ENCODE measurements at regions not wholly inside any gene's neighbourhood (a gene's known extent, or its start where the extent isn't known, plus 50 kb on each side); places are given as distances from the start of the nearest gene placed in this dataset.
"Not testable (repeated sequence)": the region's sequence is repeated elsewhere in the genome, so short reads cannot be mapped to it uniquely, and the experiment has no call there.

DNA sequence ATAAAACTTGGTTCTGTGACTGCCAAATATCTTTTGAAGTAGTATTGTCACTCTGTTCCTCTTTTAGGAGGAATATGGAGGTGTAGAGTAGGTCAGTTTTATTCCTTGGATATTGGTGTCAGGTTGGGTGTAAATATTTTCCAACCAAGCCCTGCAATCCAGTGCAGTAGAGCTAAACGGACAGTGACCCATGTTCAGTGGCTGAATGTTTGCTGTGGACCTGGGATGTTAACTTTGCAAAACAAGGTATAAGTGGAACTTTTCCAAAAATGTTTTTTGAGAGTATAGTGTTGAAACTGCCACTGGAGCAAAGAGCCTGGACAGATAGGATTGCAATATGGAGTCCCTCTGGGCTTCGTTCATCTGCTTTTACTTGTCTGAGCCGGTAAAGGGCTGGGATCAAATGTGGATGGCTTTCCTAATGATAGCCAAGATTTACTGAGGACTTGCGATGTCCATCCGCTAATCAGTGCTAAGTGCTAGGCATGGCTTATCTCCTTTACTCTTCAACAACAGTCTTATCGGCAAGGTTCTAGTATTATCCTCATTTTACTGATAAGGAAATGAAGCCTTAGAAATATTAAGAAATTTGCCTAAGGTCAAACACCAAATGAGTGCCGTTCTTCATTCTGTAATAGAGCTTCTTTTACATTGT, 69.0 kb upstream of the BACH2 start:
- TF ChIP-seq, protein P1, sequence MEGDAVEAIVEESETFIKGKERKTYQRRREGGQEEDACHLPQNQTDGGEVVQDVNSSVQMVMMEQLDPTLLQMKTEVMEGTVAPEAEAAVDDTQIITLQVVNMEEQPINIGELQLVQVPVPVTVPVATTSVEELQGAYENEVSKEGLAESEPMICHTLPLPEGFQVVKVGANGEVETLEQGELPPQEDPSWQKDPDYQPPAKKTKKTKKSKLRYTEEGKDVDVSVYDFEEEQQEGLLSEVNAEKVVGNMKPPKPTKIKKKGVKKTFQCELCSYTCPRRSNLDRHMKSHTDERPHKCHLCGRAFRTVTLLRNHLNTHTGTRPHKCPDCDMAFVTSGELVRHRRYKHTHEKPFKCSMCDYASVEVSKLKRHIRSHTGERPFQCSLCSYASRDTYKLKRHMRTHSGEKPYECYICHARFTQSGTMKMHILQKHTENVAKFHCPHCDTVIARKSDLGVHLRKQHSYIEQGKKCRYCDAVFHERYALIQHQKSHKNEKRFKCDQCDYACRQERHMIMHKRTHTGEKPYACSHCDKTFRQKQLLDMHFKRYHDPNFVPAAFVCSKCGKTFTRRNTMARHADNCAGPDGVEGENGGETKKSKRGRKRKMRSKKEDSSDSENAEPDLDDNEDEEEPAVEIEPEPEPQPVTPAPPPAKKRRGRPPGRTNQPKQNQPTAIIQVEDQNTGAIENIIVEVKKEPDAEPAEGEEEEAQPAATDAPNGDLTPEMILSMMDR (IDR thresholded peaks at IDR 0.05; ENCODE audit: borderline replicate concordance, control extremely low read depth, extremely low read depth, insufficient read depth, missing control alignments), result no peak
- in situ Hi-C loops (cut with MboI; ENCODE audit: low sequenced_read_pairs, unreplicated experiment), result no loop called here
- no peak for DNase-seq (ENCODE audit: low spot score)

DNA sequence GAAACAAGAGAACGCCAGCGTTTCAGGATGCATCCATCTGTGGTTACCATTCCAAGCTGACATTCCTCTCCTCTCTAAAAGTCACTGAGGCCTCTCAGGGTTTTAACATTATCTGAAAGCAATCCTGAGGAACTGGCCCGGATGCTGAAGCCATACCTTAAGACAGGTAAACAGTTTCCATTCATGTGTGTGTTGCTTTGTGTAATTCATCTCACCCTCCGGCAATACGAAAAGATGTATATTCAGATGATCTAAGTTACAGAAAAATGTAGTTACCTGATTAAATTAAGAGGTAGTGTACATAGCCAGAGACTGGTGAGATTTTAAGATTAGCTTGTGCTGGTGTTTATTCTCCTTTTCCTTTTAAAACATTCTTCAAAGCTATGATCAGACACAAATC, 68.4 kb upstream of the BACH2 start:
- TF ChIP-seq, protein P1 (IDR thresholded peaks at IDR 0.05; ENCODE audit: borderline replicate concordance, control extremely low read depth, extremely low read depth, insufficient read depth, missing control alignments), result no peak
- DNase-seq (ENCODE audit: low spot score), result no peak
- in situ Hi-C loops (cut with MboI; ENCODE audit: low sequenced_read_pairs, unreplicated experiment), result no loop called here

DNA sequence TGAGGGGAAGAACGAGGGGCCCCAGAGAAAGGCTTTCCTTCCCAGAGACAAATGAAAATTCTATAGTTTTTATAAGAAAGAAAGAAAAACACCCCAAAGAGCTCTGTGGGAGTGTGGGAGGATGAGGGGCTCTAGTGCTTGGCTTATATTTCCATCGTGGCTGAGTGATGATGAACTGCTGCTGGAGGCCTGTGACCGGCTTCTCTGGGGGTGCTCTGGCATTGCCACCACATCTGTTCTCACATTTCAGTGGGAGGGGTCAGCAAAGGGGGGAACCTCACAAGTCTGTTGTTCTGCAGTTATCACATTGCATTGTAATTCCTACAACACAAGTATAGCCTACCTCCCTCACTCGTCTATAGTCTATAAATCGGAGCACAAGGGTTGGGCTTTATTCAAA, 67.6 kb upstream of the BACH2 start:
- no peak for DNase-seq (ENCODE audit: low spot score)
- TF ChIP-seq, protein P1 (IDR thresholded peaks at IDR 0.05; ENCODE audit: borderline replicate concordance, control extremely low read depth, extremely low read depth, insufficient read depth, missing control alignments), result no peak
- in situ Hi-C loops (cut with MboI; ENCODE audit: low sequenced_read_pairs, unreplicated experiment), result no loop called here

DNA sequence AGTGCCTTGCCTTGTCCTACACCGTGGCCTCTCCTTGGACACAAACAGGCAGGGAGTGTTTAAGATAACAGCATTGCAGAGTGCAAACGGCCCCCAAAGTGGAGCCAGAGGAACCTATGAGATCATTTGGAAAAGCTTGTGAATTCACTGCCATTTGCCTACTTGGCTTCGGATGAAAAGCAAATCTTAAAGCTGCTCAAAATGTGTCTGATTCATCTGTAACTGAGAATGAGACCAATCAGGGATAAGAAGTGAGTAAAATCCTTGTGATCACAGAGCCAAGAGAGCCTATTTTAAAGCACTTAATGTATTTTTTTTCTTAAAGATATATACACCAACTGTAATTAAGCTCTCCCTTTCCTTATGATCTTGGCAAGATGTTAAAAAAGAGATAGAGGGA, 65.7 kb upstream of the BACH2 start:
- no peak for DNase-seq (ENCODE audit: low spot score)
- in situ Hi-C loops (cut with MboI; ENCODE audit: low sequenced_read_pairs, unreplicated experiment), result no loop called here
- TF ChIP-seq, protein P1 (IDR thresholded peaks at IDR 0.05; ENCODE audit: borderline replicate concordance, control extremely low read depth, extremely low read depth, insufficient read depth, missing control alignments), result no peak

DNA sequence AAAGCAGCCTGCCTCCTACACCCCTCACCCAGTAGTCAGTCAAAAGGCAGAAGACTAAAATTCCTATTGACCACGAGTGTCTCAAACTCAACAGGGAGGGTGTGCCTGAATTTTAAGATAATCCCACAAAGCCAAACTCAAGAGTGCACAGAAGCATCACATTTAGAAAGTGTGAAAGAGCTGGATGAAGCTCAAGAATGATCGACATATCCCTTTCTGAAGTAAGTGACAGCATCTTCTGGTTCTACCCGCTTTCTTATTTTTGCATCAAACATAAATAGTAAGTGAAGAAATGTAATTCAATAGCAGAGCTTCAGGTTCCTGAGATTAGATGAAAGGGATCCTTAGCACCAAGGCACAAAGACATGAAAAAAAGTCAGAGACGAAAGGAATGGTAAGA, 64.5 kb upstream of the BACH2 start:
- in situ Hi-C loops (cut with MboI; ENCODE audit: low sequenced_read_pairs, unreplicated experiment), result no loop called here
- DNase-seq (ENCODE audit: low spot score), result no peak
- TF ChIP-seq, protein P1 (IDR thresholded peaks at IDR 0.05; ENCODE audit: borderline replicate concordance, control extremely low read depth, extremely low read depth, insufficient read depth, missing control alignments), result no peak

DNA sequence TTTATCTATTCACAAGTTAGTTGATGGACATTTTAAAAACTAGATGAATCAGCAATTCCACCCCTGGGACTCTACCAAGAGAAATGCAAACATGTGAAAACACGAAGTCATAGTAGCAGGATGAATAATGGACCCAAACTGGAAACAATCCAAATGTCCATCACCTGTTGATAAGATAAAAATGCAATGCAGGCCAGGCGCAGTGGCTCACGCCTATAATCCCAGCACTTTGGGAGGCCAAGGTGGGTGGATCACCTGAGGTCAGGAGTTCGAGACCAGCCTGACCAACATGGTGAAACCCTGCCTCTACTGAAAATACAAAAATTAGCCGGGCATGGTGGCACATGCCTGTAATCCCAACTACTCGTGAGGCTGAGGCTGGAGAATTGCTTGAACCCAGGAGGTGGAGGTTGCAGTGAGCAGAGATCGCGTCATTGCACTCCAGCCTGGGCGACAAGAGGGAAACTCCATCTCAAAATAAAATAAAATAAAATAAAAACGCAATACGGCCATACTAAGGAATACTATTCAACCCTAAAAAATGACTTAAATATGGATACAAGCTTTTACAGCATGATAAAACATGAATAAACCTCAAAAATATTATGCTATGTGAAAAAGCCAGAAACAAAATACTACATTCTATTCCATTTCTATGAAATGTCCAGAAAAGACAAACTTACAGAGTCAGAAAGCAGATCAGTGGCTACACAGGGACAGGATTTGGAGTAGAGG, 61.6 kb upstream of the BACH2 start:
- DNase-seq (ENCODE audit: low spot score); in situ Hi-C loops (cut with MboI; ENCODE audit: low sequenced_read_pairs, unreplicated experiment): not testable (repeated sequence)

DNA sequence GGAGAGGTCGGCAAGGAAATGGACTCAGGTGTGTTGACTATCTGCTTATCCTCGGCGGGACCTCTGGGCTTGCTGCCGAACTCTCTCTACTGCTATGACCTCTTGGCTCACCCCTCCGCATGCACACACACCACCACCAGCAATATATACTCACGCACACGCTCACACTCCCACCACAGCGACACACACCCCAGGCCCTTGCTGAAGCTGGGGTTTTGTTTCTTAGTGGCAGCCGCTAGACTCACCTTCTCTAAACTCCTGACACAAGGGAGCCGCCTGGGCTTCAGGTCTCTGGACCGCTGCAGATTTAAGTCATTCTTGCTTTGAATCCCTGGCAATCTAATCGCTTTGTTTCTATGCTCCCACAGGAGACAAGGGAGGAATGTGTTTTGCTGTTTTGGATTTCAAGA, 59.4 kb upstream of the BACH2 start:
- in situ Hi-C loops (cut with MboI; ENCODE audit: low sequenced_read_pairs, unreplicated experiment), result no loop called here
- DNase-seq (ENCODE audit: low spot score), result no peak
- TF ChIP-seq, protein P1 (IDR thresholded peaks at IDR 0.05; ENCODE audit: borderline replicate concordance, control extremely low read depth, extremely low read depth, insufficient read depth, missing control alignments), result no peak
